ENCODE measurements at regions not wholly inside any gene's neighbourhood (a gene's known extent, or its start where the extent isn't known, plus 50 kb on each side); places are given as distances from the start of the nearest gene placed in this dataset.

DNA sequence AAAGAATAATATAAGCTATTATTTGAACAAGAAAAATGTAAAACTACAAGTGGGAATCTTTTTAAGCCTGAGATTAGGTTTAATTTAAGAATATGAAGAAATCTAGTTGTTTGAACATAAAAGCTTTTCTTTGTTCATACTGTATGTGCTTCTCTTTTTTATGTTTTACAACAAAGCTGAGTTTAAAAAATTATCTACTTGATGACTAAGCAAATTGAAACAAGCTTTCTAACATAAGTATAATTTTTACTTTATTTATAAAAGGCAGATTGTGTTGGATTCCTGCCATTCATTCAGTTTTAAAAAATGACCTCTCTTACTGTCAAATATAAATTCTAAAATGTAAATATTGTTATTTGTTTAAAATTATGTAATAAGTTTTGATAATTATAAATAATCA lies 958.2 kb downstream of the DNAJB9 start:
- TF ChIP-seq EZH2phosphoT487 (IDR thresholded peaks at IDR 0.05; ENCODE audit: borderline replicate concordance, low read length), result no peak
- TF ChIP-seq, protein P1, sequence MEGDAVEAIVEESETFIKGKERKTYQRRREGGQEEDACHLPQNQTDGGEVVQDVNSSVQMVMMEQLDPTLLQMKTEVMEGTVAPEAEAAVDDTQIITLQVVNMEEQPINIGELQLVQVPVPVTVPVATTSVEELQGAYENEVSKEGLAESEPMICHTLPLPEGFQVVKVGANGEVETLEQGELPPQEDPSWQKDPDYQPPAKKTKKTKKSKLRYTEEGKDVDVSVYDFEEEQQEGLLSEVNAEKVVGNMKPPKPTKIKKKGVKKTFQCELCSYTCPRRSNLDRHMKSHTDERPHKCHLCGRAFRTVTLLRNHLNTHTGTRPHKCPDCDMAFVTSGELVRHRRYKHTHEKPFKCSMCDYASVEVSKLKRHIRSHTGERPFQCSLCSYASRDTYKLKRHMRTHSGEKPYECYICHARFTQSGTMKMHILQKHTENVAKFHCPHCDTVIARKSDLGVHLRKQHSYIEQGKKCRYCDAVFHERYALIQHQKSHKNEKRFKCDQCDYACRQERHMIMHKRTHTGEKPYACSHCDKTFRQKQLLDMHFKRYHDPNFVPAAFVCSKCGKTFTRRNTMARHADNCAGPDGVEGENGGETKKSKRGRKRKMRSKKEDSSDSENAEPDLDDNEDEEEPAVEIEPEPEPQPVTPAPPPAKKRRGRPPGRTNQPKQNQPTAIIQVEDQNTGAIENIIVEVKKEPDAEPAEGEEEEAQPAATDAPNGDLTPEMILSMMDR (IDR thresholded peaks at IDR 0.05; ENCODE audit: low read depth, low read length, poor library complexity, severe bottlenecking), result no peak
- Histone ChIP-seq H3K27me3 (ENCODE audit: control insufficient read depth, low read length) (no peaks in the 10 kb centered on the region), H3K9me3 (ENCODE audit: control insufficient read depth, insufficient read depth, low read length) (no peaks in the 10 kb centered on the region)

DNA sequence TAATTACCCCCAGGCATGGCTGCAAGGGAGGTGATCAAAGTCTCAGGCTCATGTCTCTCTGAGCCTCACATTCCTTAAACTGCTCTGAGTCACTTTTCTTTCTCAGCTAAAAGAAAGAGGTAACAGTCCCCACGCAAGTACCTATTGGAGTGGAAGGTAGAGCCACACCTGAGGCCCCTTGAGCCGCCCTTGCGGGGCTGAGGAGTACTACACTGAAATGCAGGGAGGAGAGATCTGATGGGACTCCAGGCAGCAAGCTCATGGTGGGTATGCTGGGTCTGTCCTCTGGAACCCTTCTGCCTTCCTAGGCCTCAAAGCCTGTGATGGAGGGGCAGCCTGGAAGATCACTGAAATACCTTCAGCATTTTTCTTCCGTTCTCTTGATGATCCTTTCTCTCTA lies 960.0 kb downstream of the DNAJB9 start:
- H4K20me1 ChIP-seq (ENCODE audit: control insufficient read depth, insufficient read depth, low read depth, low read length), result no peaks in the 10 kb centered on the region
- H3K9me2 ChIP-seq (replicated peaks; ENCODE audit: control insufficient read depth, low read length), result no peaks in the 10 kb centered on the region
- H3K27me3 ChIP-seq (ENCODE audit: control insufficient read depth, low read length), result no peaks in the 10 kb centered on the region
- H3K4me1 ChIP-seq (ENCODE audit: control insufficient read depth, low read length), result no peaks in the 10 kb centered on the region
- H3K4me3 ChIP-seq (ENCODE audit: low read length), result no peak overlapping the region
- no peaks in the 10 kb centered on the region for H3K79me2 ChIP-seq (ENCODE audit: control insufficient read depth, low read length)
- no peak overlapping the region for H3K4me2 ChIP-seq (ENCODE audit: low read length)
- H3K36me3 ChIP-seq (ENCODE audit: control insufficient read depth, low read length), result no peaks in the 10 kb centered on the region
- H3F3A ChIP-seq (ENCODE audit: control insufficient read depth, insufficient read depth), result no peaks in the 10 kb centered on the region
- H3K9me3 ChIP-seq (ENCODE audit: control insufficient read depth, insufficient read depth, low read length), result no peaks in the 10 kb centered on the region
- H3K27ac ChIP-seq (ENCODE audit: low read depth, low read length), result no peak overlapping the region
- TF ChIP-seq, protein P1 (IDR thresholded peaks at IDR 0.05; ENCODE audit: low read depth, low read length, poor library complexity, severe bottlenecking), result no peak
- no peak for TF ChIP-seq EZH2phosphoT487 (IDR thresholded peaks at IDR 0.05; ENCODE audit: borderline replicate concordance, low read length)

More for the DNA sequence above, 958.2 kb downstream of the DNAJB9 start:
- Histone ChIP-seq H3K4me3 (ENCODE audit: low read length) (no peak overlapping the region), H3F3A (ENCODE audit: control insufficient read depth, insufficient read depth) (no peaks in the 10 kb centered on the region), H3K36me3 (ENCODE audit: control insufficient read depth, low read length) (no peaks in the 10 kb centered on the region), H3K79me2 (ENCODE audit: control insufficient read depth, low read length) (no peaks in the 10 kb centered on the region), H3K9me2 (replicated peaks; ENCODE audit: control insufficient read depth, low read length) (no peaks in the 10 kb centered on the region), H3K27ac (ENCODE audit: low read depth, low read length) (no peak overlapping the region), H4K20me1 (ENCODE audit: control insufficient read depth, insufficient read depth, low read depth, low read length) (no peaks in the 10 kb centered on the region), H3K4me2 (ENCODE audit: low read length) (no peak overlapping the region), H3K4me1 (ENCODE audit: control insufficient read depth, low read length) (no peaks in the 10 kb centered on the region)

DNA sequence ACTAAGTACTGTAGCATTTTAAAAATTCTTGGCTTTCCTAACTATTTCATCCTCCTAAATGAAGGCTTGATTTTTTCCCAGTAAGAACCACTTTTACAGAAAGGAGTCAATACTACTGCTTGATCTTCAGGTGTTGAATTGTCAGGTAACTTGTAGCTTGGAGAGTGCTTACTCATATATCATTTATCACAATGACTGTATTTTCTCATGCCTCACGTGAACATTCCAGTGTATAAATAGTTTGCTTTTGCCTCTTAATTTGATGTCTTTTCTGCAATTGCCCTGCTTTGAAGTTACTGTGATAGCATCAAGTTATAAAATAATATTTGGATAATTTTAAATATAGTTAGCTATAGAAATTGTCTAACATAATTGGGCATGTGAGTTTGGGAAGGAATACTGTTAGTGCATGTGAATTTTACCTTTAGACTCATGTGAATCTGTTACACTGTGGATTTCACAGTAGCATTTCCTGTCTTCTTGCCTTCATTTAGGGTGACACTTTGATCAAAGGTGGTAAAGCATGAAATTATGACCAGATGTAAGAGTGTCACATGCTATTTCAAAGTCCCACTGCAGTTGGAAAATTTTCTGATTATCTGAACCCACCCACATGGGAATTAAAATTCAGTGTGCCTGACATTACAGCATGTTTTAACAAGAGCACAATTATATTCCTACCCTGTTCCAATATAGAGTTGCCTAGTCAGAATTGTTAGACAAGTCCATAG lies 962.8 kb downstream of the DNAJB9 start:
- H3K36me3 ChIP-seq (ENCODE audit: control insufficient read depth, low read length), result no peaks in the 10 kb centered on the region
- no peaks in the 10 kb centered on the region for H3K27me3 ChIP-seq (ENCODE audit: control insufficient read depth, low read length)
- no peaks in the 10 kb centered on the region for H3K4me1 ChIP-seq (ENCODE audit: control insufficient read depth, low read length)
- no peak overlapping the region for H3K27ac ChIP-seq (ENCODE audit: low read depth, low read length)
- no peaks in the 10 kb centered on the region for H3K79me2 ChIP-seq (ENCODE audit: control insufficient read depth, low read length)
- H3K9me3 ChIP-seq (ENCODE audit: control insufficient read depth, insufficient read depth, low read length), result no peaks in the 10 kb centered on the region
- no peaks in the 10 kb centered on the region for H4K20me1 ChIP-seq (ENCODE audit: control insufficient read depth, insufficient read depth, low read depth, low read length)
- no peaks in the 10 kb centered on the region for H3K9me2 ChIP-seq (replicated peaks; ENCODE audit: control insufficient read depth, low read length)
- TF ChIP-seq, protein P1 (IDR thresholded peaks at IDR 0.05; ENCODE audit: low read depth, low read length, poor library complexity, severe bottlenecking), result no peak
- no peak for TF ChIP-seq EZH2phosphoT487 (IDR thresholded peaks at IDR 0.05; ENCODE audit: borderline replicate concordance, low read length)
- H3F3A ChIP-seq (ENCODE audit: control insufficient read depth, insufficient read depth), result no peaks in the 10 kb centered on the region
- H3K4me2 ChIP-seq (ENCODE audit: low read length), result no peak overlapping the region
- H3K4me3 ChIP-seq (ENCODE audit: low read length), result no peak overlapping the region
